ENCODE measurements at regions not wholly inside any gene's neighbourhood (a gene's known extent, or its start where the extent isn't known, plus 50 kb on each side); places are given as distances from the start of the nearest gene placed in this dataset.

GRCh38 chr9:108607607-108608006 lies 248.2 kb downstream of the ACTL7B start:
- Histone ChIP-seq H3K4me3 (ENCODE audit: low read length) (no peak overlapping the region), H3K27me3 (ENCODE audit: control insufficient read depth, insufficient read depth, low read length) (no peaks in the 10 kb centered on the region), H3K9ac (ENCODE audit: low read length) (no peak overlapping the region), H3K36me3 (ENCODE audit: control insufficient read depth, insufficient read depth, low read length) (no peaks in the 10 kb centered on the region), H3K4me1 (ENCODE audit: control insufficient read depth, insufficient read depth, low read length) (no peaks in the 10 kb centered on the region), H3K9me3 (ENCODE audit: control insufficient read depth, low read length) (no peaks in the 10 kb centered on the region)

- no peak overlapping the region for H3K4me3 ChIP-seq (ENCODE audit: low read length)
Observed at GRCh38 chr9:108606401-108606800, 249.4 kb downstream of the ACTL7B start.

GRCh38 chr9:108603141-108603540 lies 252.6 kb downstream of the ACTL7B start:
- Histone ChIP-seq H3K9ac (ENCODE audit: low read length) (no peak overlapping the region), H3K27me3 (ENCODE audit: control insufficient read depth, insufficient read depth, low read length) (no peaks in the 10 kb centered on the region), H3K4me1 (ENCODE audit: control insufficient read depth, insufficient read depth, low read length) (no peaks in the 10 kb centered on the region), H3K9me3 (ENCODE audit: control insufficient read depth, low read length) (no peaks in the 10 kb centered on the region), H3K36me3 (ENCODE audit: control insufficient read depth, insufficient read depth, low read length) (no peaks in the 10 kb centered on the region), H3K4me3 (ENCODE audit: low read length) (no peak overlapping the region)

More at GRCh38 chr9:108606401-108606800, 249.4 kb downstream of the ACTL7B start:
- Histone ChIP-seq H3K27me3 (ENCODE audit: control insufficient read depth, insufficient read depth, low read length) (no peaks in the 10 kb centered on the region), H3K9ac (ENCODE audit: low read length) (no peak overlapping the region), H3K4me1 (ENCODE audit: control insufficient read depth, insufficient read depth, low read length) (no peaks in the 10 kb centered on the region), H3K9me3 (ENCODE audit: control insufficient read depth, low read length) (no peaks in the 10 kb centered on the region), H3K36me3 (ENCODE audit: control insufficient read depth, insufficient read depth, low read length) (no peaks in the 10 kb centered on the region)

GRCh38 chr9:108600896-108601295 lies 254.9 kb downstream of the ACTL7B start:
- H3K9ac ChIP-seq (ENCODE audit: low read length) = no peak overlapping the region
- no peaks in the 10 kb centered on the region for H3K36me3 ChIP-seq (ENCODE audit: control insufficient read depth, insufficient read depth, low read length)
- no peaks in the 10 kb centered on the region for H3K4me1 ChIP-seq (ENCODE audit: control insufficient read depth, insufficient read depth, low read length)
- H3K4me3 ChIP-seq (ENCODE audit: low read length) = no peak overlapping the region
- H3K9me3 ChIP-seq (ENCODE audit: control insufficient read depth, low read length) = no peaks in the 10 kb centered on the region
- H3K27me3 ChIP-seq (ENCODE audit: control insufficient read depth, insufficient read depth, low read length) = no peaks in the 10 kb centered on the region

GRCh38 chr9:108599571-108599970 lies 256.2 kb downstream of the ACTL7B start:
- H3K9me3 ChIP-seq (ENCODE audit: control insufficient read depth, low read length) = no peaks in the 10 kb centered on the region
- H3K4me3 ChIP-seq (ENCODE audit: low read length) = no peak overlapping the region
- H3K36me3 ChIP-seq (ENCODE audit: control insufficient read depth, insufficient read depth, low read length) = no peaks in the 10 kb centered on the region
- no peaks in the 10 kb centered on the region for H3K4me1 ChIP-seq (ENCODE audit: control insufficient read depth, insufficient read depth, low read length)
- H3K27me3 ChIP-seq (ENCODE audit: control insufficient read depth, insufficient read depth, low read length) = no peaks in the 10 kb centered on the region
- H3K9ac ChIP-seq (ENCODE audit: low read length) = no peak overlapping the region

GRCh38 chr9:108591121-108591520 lies 264.7 kb downstream of the ACTL7B start:
- H3K4me1 ChIP-seq (ENCODE audit: control insufficient read depth, insufficient read depth, low read length) = no peaks in the 10 kb centered on the region
- H3K36me3 ChIP-seq (ENCODE audit: control insufficient read depth, insufficient read depth, low read length) = no peaks in the 10 kb centered on the region
- no peak overlapping the region for H3K9ac ChIP-seq (ENCODE audit: low read length)
- no peaks in the 10 kb centered on the region for H3K27me3 ChIP-seq (ENCODE audit: control insufficient read depth, insufficient read depth, low read length)
- H3K4me3 ChIP-seq (ENCODE audit: low read length) = no peak overlapping the region
- no peaks in the 10 kb centered on the region for H3K9me3 ChIP-seq (ENCODE audit: control insufficient read depth, low read length)

GRCh38 chr9:108588246-108588645 lies 267.5 kb downstream of the ACTL7B start:
- H3K9ac ChIP-seq (ENCODE audit: low read length) = no peak overlapping the region
- H3K27me3 ChIP-seq (ENCODE audit: control insufficient read depth, insufficient read depth, low read length) = no peaks in the 10 kb centered on the region
- no peaks in the 10 kb centered on the region for H3K4me1 ChIP-seq (ENCODE audit: control insufficient read depth, insufficient read depth, low read length)
- no peaks in the 10 kb centered on the region for H3K9me3 ChIP-seq (ENCODE audit: control insufficient read depth, low read length)
- H3K4me3 ChIP-seq (ENCODE audit: low read length) = no peak overlapping the region
- no peaks in the 10 kb centered on the region for H3K36me3 ChIP-seq (ENCODE audit: control insufficient read depth, insufficient read depth, low read length)

GRCh38 chr9:108586471-108587139 lies 269.2 kb downstream of the ACTL7B start:
- Histone ChIP-seq H3K27me3 (ENCODE audit: control insufficient read depth, insufficient read depth, low read length) (no peaks in the 10 kb centered on the region), H3K4me3 (ENCODE audit: low read length) (no peak overlapping the region), H3K4me1 (ENCODE audit: control insufficient read depth, insufficient read depth, low read length) (no peaks in the 10 kb centered on the region), H3K36me3 (ENCODE audit: control insufficient read depth, insufficient read depth, low read length) (no peaks in the 10 kb centered on the region), H3K9me3 (ENCODE audit: control insufficient read depth, low read length) (no peaks in the 10 kb centered on the region), H3K9ac (ENCODE audit: low read length) (no peak overlapping the region)

- no peaks in the 10 kb centered on the region for H3K4me1 ChIP-seq (ENCODE audit: control insufficient read depth, insufficient read depth, low read length)
- H3K4me3 ChIP-seq (ENCODE audit: low read length) = no peak overlapping the region
- no peaks in the 10 kb centered on the region for H3K36me3 ChIP-seq (ENCODE audit: control insufficient read depth, insufficient read depth, low read length)
- H3K9ac ChIP-seq (ENCODE audit: low read length) = no peak overlapping the region
- no peaks in the 10 kb centered on the region for H3K27me3 ChIP-seq (ENCODE audit: control insufficient read depth, insufficient read depth, low read length)
- H3K9me3 ChIP-seq (ENCODE audit: control insufficient read depth, low read length) = no peaks in the 10 kb centered on the region
Observed at GRCh38 chr9:108584860-108585259, 270.9 kb downstream of the ACTL7B start.

- no peak overlapping the region for H3K9ac ChIP-seq (ENCODE audit: low read length)
- H3K9me3 ChIP-seq (ENCODE audit: control insufficient read depth, low read length) = no peaks in the 10 kb centered on the region
- H3K4me1 ChIP-seq (ENCODE audit: control insufficient read depth, insufficient read depth, low read length) = no peaks in the 10 kb centered on the region
- H3K27me3 ChIP-seq (ENCODE audit: control insufficient read depth, insufficient read depth, low read length) = no peaks in the 10 kb centered on the region
- H3K36me3 ChIP-seq (ENCODE audit: control insufficient read depth, insufficient read depth, low read length) = no peaks in the 10 kb centered on the region
- H3K4me3 ChIP-seq (ENCODE audit: low read length) = no peak overlapping the region
Observed at GRCh38 chr9:108582726-108583125, 273.1 kb downstream of the ACTL7B start.

GRCh38 chr9:108579757-108580439 lies 275.9 kb downstream of the ACTL7B start:
- Histone ChIP-seq H3K27me3 (ENCODE audit: control insufficient read depth, insufficient read depth, low read length) (no peaks in the 10 kb centered on the region), H3K9ac (ENCODE audit: low read length) (no peak overlapping the region), H3K36me3 (ENCODE audit: control insufficient read depth, insufficient read depth, low read length) (no peaks in the 10 kb centered on the region), H3K4me3 (ENCODE audit: low read length) (no peak overlapping the region), H3K9me3 (ENCODE audit: control insufficient read depth, low read length) (no peaks in the 10 kb centered on the region), H3K4me1 (ENCODE audit: control insufficient read depth, insufficient read depth, low read length) (no peaks in the 10 kb centered on the region)

- no peaks in the 10 kb centered on the region for H3K36me3 ChIP-seq (ENCODE audit: control insufficient read depth, insufficient read depth, low read length)
- no peaks in the 10 kb centered on the region for H3K9me3 ChIP-seq (ENCODE audit: control insufficient read depth, low read length)
- no peaks in the 10 kb centered on the region for H3K27me3 ChIP-seq (ENCODE audit: control insufficient read depth, insufficient read depth, low read length)
- no peaks in the 10 kb centered on the region for H3K4me1 ChIP-seq (ENCODE audit: control insufficient read depth, insufficient read depth, low read length)
- H3K9ac ChIP-seq (ENCODE audit: low read length) = no peak overlapping the region
- no peak overlapping the region for H3K4me3 ChIP-seq (ENCODE audit: low read length)
Observed at GRCh38 chr9:108575276-108575675, 280.5 kb downstream of the ACTL7B start.

All from mucosa of stomach (tissue), 1 donor.